Lower leg skin (tissue), 3 donors: ENCODE measurements at regions not wholly inside any gene's neighbourhood (a gene's known extent, or its start where the extent isn't known, plus 50 kb on each side); places are given as distances from the start of the nearest gene placed in this dataset.

ENCODE experiments used
- CTCF ChIP-seq, 3 donors: fragments of 450-650 bp; IDR thresholded peaks; one replicate each; pipeline ENCODE4 v1.5.1; 2016; ENCODE audit warnings: antibody characterized with exemption in 3 of 3, mild to moderate bottlenecking in 3 of 3, moderate library complexity in 2 of 3
- POLR2A ChIP-seq, 2 donors: fragments of 450-650 bp; IDR thresholded peaks; one replicate each; pipeline ENCODE4 v1.6.1; 2016 to 2017; ENCODE audit warnings: antibody characterized with exemption in 2 of 2, mild to moderate bottlenecking in 1 of 2, moderate library complexity in 1 of 2

- no peak for TF ChIP-seq CTCF (IDR thresholded peaks at IDR 0.05)
- no peak for TF ChIP-seq POLR2A (IDR thresholded peaks at IDR 0.05)
These were observed 187.9 kb downstream of the VAPA start for GRCh38 chr18:10101729-10102128.
